Esophagus muscularis mucosa (tissue), 4 donors: ENCODE measurements at regions not wholly inside any gene's neighbourhood (a gene's known extent, or its start where the extent isn't known, plus 50 kb on each side); places are given as distances from the start of the nearest gene placed in this dataset.
"Not testable (repeated sequence)": the region's sequence is repeated elsewhere in the genome, so short reads cannot be mapped to it uniquely, and the experiment has no call there.

Experiments used
- DNase-seq: peaks from one replicate; pipeline ENCODE4 v3.0.0-alpha.2; 2017; ENCODE audit errors: extremely low spot score
- H3K27ac ChIP-seq, 4 donors: fragments of 200-600 bp; sonication (generic); replicated peaks in 1 of 4; 1 replicate in 3 of 4; 2 replicates in 1 of 4; pipeline ENCODE4 v1.5.1; 2016 to 2019; ENCODE audit warnings: mild to moderate bottlenecking in 1 of 4
- H3K27me3 ChIP-seq, 4 donors: fragments of 200-600 bp; sonication (generic); one replicate each; pipeline versions ENCODE4 v1.5.1 to v1.6.0; 2016 to 2019
- H3K36me3 ChIP-seq, 4 donors: fragments of 200-600 bp; sonication (generic); one replicate each; pipeline ENCODE4 v1.5.1; 2016 to 2019
- H3K4me1 ChIP-seq, 4 donors: fragments of 200-600 bp; sonication (generic); one replicate each; pipeline ENCODE4 v1.5.1; 2016 to 2019
- H3K4me3 ChIP-seq, 4 donors: fragments of 200-600 bp; sonication (generic); 1 replicate in 2 of 4; 2 replicates in 2 of 4; pipeline ENCODE4 v1.5.1; 2016 to 2019; ENCODE audit warnings: mild to moderate bottlenecking in 4 of 4, moderate library complexity in 1 of 4
- H3K9me3 ChIP-seq, 4 donors: fragments of 200-600 bp; sonication (generic); 1 replicate in 3 of 4; 2 replicates in 1 of 4; pipeline ENCODE4 v1.5.1; 2016 to 2019
- CTCF ChIP-seq, 3 experiments: fragments of 200-600 bp in 2 of 3; fragments of 450-650 bp in 1 of 3; sonication (generic) in 2 of 3; IDR thresholded peaks; one replicate each; pipeline ENCODE4 v1.5.1; 2017 to 2019; ENCODE audit warnings: antibody characterized with exemption in 3 of 3, mild to moderate bottlenecking in 2 of 3, moderate library complexity in 1 of 3
- EP300 ChIP-seq: sonication (generic); formaldehyde crosslinking; IDR thresholded peaks from one replicate; pipeline ENCODE4 v1.6.1; 2017; ENCODE audit warnings: antibody characterized with exemption
- POLR2A ChIP-seq: fragments of 450-650 bp; IDR thresholded peaks from one replicate; pipeline ENCODE4 v1.6.1; 2017; ENCODE audit warnings: antibody characterized with exemption, moderate library complexity, mild to moderate bottlenecking, low read depth
- POLR2AphosphoS5 ChIP-seq, 2 donors: sonication (generic); formaldehyde crosslinking; IDR thresholded peaks; one replicate each; pipeline ENCODE4 v1.6.1; 2017; ENCODE audit warnings: antibody characterized with exemption in 2 of 2
- WGBS: methylation state at CpG from one replicate; pipeline ENCODE4 v1.1.5; 2018; 5-methylcytosine and 5-hydroxymethylcytosine counted together
- intact Hi-C: fragments of 100-400 bp; cut with DNase I; formaldehyde crosslinking; loops from one replicate; pipeline ENCODE4 v1.15.1; 2023

DNA sequence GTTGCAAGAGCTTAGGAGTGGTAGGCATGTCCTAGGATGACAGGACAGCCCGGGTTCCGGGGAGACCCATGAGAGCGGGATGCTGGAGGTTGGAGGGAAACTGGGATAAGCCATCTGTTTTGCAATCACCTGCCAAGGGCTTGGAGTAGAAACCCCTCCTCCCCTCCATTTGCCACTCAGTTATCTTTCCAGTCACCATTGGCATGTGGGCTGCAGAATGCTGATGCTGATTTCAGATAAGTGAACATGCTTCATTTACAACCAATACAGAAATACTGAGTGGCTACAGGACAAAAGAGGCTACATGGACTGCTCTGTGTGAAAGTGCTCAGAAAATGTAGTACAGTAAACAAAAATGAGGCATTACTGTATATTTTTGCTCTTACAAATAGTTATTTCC, 93.4 kb upstream of the KIF2A start:
- DNase-seq = no peak
- Histone ChIP-seq H3K27ac (no peak overlapping the region), H3K27me3 (peaks cover 0 to 8% (median 0%) of the 10 kb centered on the region in 4 donors), H3K4me1 (no peaks in the 10 kb centered on the region), H3K4me3 (no peak overlapping the region), H3K36me3 (no peaks in the 10 kb centered on the region), H3K9me3 (no peaks in the 10 kb centered on the region)
- 88% methylated on average over 3 of the region's 3 CpGs for WGBS
- intact Hi-C loops = no loop called here
- no peak for TF ChIP-seq CTCF (IDR thresholded peaks at IDR 0.05)
- TF ChIP-seq EP300 = no peak
- no peak for TF ChIP-seq POLR2A
- TF ChIP-seq POLR2AphosphoS5 (IDR thresholded peaks at IDR 0.05) = no peak

DNA sequence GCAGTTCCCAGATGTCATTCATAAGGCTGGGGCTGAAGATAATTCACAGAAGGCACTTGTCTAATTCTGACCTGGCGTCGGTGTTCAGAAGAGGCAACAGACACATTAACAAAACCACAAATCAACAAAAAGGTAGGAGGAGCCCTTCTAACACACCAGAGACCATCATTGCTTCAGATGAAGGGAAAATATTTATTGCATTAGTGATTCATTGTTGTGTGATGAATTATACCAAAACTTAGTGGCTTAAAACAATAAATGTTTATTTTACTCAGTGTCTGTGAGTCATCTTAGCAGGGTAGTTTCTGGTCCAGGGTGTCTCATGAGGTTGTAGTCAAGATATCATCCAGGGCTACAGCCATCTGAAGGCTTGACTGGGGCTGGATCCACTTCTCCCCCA, 91.3 kb upstream of the KIF2A start:
- intact Hi-C loops = no loop called here
- TF ChIP-seq EP300 (no peak), CTCF (IDR thresholded peaks at IDR 0.05) (no peak), POLR2AphosphoS5 (IDR thresholded peaks at IDR 0.05) (no peak), POLR2A (no peak)
- H3K4me3 ChIP-seq = no peak overlapping the region
- 63% methylated on average over 2 of the region's 2 CpGs for WGBS
- no peak overlapping the region for H3K27ac ChIP-seq
- no peaks in the 10 kb centered on the region for H3K9me3 ChIP-seq
- peaks cover 0 to 8% (median 0%) of the 10 kb centered on the region in 4 donors for H3K27me3 ChIP-seq
- H3K4me1 ChIP-seq = no peaks in the 10 kb centered on the region
- H3K36me3 ChIP-seq = no peaks in the 10 kb centered on the region
- no peak for DNase-seq

GRCh38 chr5:62216603-62217002, 89.4 kb upstream of the KIF2A start:
- intact Hi-C loops, H3K27ac ChIP-seq, H3K36me3 ChIP-seq, H3K4me3 ChIP-seq, H3K4me1 ChIP-seq, H3K9me3 ChIP-seq, DNase-seq, H3K27me3 ChIP-seq: not testable (repeated sequence)
- WGBS = 56% methylated on average over 5 of the region's 5 CpGs

DNA sequence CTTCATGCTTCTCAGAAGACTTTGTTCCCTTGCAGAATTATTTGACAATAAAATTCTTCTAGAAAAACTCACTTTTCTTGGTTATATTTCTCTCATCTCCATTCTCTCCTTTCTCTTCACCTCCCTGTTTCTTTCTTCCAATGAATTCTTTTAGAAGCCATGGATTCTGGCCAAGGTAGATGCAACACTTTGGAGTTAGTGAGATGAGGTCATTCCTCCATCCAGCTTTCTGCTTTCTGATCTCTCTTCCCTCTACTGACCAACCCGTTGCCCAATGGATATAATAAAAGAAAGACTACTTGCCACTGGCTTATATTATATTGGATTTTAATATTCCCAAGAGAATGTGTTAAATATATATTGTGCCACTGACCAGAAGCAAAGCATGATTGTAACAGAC, 88.9 kb upstream of the KIF2A start:
- 53% methylated on average over 1 of the region's 1 CpG for WGBS
- H3K36me3 ChIP-seq, H3K27me3 ChIP-seq, H3K27ac ChIP-seq, DNase-seq, H3K4me3 ChIP-seq, H3K9me3 ChIP-seq, H3K4me1 ChIP-seq, intact Hi-C loops: not testable (repeated sequence)

- H3K27me3 ChIP-seq, H3K4me3 ChIP-seq, H3K4me1 ChIP-seq, intact Hi-C loops, H3K9me3 ChIP-seq, DNase-seq, H3K27ac ChIP-seq, H3K36me3 ChIP-seq: not testable (repeated sequence)
- 58% methylated on average over 3 of the region's 3 CpGs for WGBS
Observed at GRCh38 chr5:62218860-62219259, 87.1 kb upstream of the KIF2A start.

DNA sequence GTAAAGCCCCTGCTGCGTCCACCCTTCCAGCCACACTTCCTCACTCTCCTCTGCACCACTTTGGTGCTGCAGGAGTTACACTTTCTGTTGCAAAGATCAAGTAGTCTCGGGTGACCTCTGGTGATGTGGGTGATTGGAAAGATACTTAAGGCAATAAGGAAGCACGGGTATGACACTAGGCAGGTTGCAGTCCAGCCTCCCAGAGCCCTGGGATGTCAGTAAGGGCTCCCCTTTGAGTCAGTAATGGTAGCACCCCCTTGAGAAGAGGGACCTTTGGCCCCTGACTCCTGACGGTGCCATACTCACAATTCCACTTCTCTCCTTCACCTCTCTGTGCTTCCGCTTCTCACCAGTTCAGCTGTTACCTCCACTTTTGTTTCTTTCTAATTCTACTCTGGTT, 84.1 kb upstream of the KIF2A start:
- H3K27ac ChIP-seq, H3K4me1 ChIP-seq, H3K9me3 ChIP-seq, DNase-seq, H3K4me3 ChIP-seq, H3K27me3 ChIP-seq, H3K36me3 ChIP-seq: not testable (repeated sequence)
- intact Hi-C loops = loop anchor here (5.0 kb wide), 1 partner anchor 130 kb away; no protein-coding TSS in a partner anchor
- WGBS = 72% methylated on average over 5 of the region's 5 CpGs

GRCh38 chr5:62222305-62222704, 83.7 kb upstream of the KIF2A start:
- H3K4me1 ChIP-seq, H3K4me3 ChIP-seq, H3K36me3 ChIP-seq, H3K9me3 ChIP-seq, H3K27me3 ChIP-seq, H3K27ac ChIP-seq, DNase-seq: not testable (repeated sequence)
- 85% methylated on average over 2 of the region's 2 CpGs for WGBS
- intact Hi-C loops = loop anchor here (5.0 kb wide), 1 partner anchor 130 kb away; no protein-coding TSS in a partner anchor
